ENCODE measurements at regions not wholly inside any gene's neighbourhood (a gene's known extent, or its start where the extent isn't known, plus 50 kb on each side); places are given as distances from the start of the nearest gene placed in this dataset.

GRCh38 chr16:85177448-85177846, 65.2 kb upstream of the CIBAR2 start:
- TF ChIP-seq POLR2A (IDR thresholded peaks at IDR 0.05; ENCODE audit: low read depth, low read length) (no peak), RCOR1 (IDR thresholded peaks at IDR 0.05; ENCODE audit: insufficient replicate concordance, low read length) (no peak), CEBPB (IDR thresholded peaks at IDR 0.05; ENCODE audit: low read depth, low read length) (no peak), RAD21 (IDR thresholded peaks at IDR 0.05; ENCODE audit: low read length) (no peak), CTCF (conservative IDR thresholded peaks at IDR 0.05; ENCODE audit: low read depth, low read length) (no peak), MXI1 (IDR thresholded peaks at IDR 0.05; ENCODE audit: borderline replicate concordance, low read depth, low read length) (no peak), FOS (IDR thresholded peaks at IDR 0.05; ENCODE audit: low read depth, low read length) (no peak), ELK1 (IDR thresholded peaks at IDR 0.05; ENCODE audit: borderline replicate concordance, low read depth, low read length) (no peak), MAFK (IDR thresholded peaks at IDR 0.05; ENCODE audit: low read depth, low read length) (no peak)
- TF ChIP-seq, protein P1, sequence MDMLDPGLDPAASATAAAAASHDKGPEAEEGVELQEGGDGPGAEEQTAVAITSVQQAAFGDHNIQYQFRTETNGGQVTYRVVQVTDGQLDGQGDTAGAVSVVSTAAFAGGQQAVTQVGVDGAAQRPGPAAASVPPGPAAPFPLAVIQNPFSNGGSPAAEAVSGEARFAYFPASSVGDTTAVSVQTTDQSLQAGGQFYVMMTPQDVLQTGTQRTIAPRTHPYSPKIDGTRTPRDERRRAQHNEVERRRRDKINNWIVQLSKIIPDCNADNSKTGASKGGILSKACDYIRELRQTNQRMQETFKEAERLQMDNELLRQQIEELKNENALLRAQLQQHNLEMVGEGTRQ (IDR thresholded peaks at IDR 0.05; ENCODE audit: low read depth, low read length): no peak

Measured in IMR-90 (cell line).